Muscle of leg (tissue), 3 donors: ENCODE measurements at regions not wholly inside any gene's neighbourhood (a gene's known extent, or its start where the extent isn't known, plus 50 kb on each side); places are given as distances from the start of the nearest gene placed in this dataset.
A peak's percentile ranks its signal among the peaks of the same experiment; 100 is the strongest.
"Not testable (repeated sequence)": the region's sequence is repeated elsewhere in the genome, so short reads cannot be mapped to it uniquely, and the experiment has no call there.

Experiments
- DNase-seq: peaks from one replicate; pipeline ENCODE4 v3.0.0; 2013
- H3K27ac ChIP-seq: one replicate; pipeline ENCODE4 v1.5.1; 2013; ENCODE audit warnings: mild to moderate bottlenecking, low read length, control low read depth
- H3K27me3 ChIP-seq: one replicate; pipeline ENCODE4 v1.6.1; 2013; ENCODE audit warnings: low read length; ENCODE audit not compliant: control insufficient read depth, insufficient read depth
- H3K36me3 ChIP-seq: one replicate; pipeline ENCODE4 v1.6.1; 2013; ENCODE audit warnings: low read length; ENCODE audit not compliant: control insufficient read depth, insufficient read depth
- H3K4me1 ChIP-seq: one replicate; pipeline ENCODE4 v1.6.1; 2013; ENCODE audit warnings: low read length; ENCODE audit not compliant: control insufficient read depth, insufficient read depth
- H3K4me3 ChIP-seq: one replicate; pipeline ENCODE4 v1.5.1; 2013; ENCODE audit warnings: low read length, control low read depth
- H3K9me3 ChIP-seq: replicated peaks from 2 replicates; pipeline ENCODE4 v1.6.1; 2013; ENCODE audit warnings: low read depth, low read length; ENCODE audit not compliant: control insufficient read depth
- WGBS: methylation state at CpG from one replicate; pipeline ENCODE4 v1.1.5; 2013; ENCODE audit warnings: missing lambda C conversion rate; ENCODE audit not compliant: insufficient coverage; 5-methylcytosine and 5-hydroxymethylcytosine counted together

GRCh38 chr3:140765246-140765645, 87.4 kb downstream of the TRIM42 start:
- Histone ChIP-seq H3K36me3 (no peaks in the 10 kb centered on the region), H3K4me1 (peaks cover 14% of the 10 kb centered on the region), H3K27me3 (no peaks in the 10 kb centered on the region), H3K4me3 (no peak overlapping the region), H3K9me3 (no peaks in the 10 kb centered on the region), H3K27ac (no peak overlapping the region)
- DNase-seq, result no peak
- WGBS, result 80% methylated on average over 1 of the region's 2 CpGs

- DNase-seq, result no peak
- no CpG with 5 or more reads among the region's 3 CpGs for WGBS
These were observed 88.6 kb downstream of the TRIM42 start for GRCh38 chr3:140766465-140766864.

GRCh38 chr3:140767566-140767965, 89.7 kb downstream of the TRIM42 start:
- H3K4me3 ChIP-seq, result no peak overlapping the region
- no CpG with 5 or more reads among the region's 1 CpG for WGBS
- no peaks in the 10 kb centered on the region for H3K9me3 ChIP-seq
- H3K4me1 ChIP-seq, result peaks cover 4% of the 10 kb centered on the region
- DNase-seq, result peak; percentile 81
- peak overlapping the region; percentile 64 for H3K27ac ChIP-seq
- H3K27me3 ChIP-seq, result no peaks in the 10 kb centered on the region
- H3K36me3 ChIP-seq, result no peaks in the 10 kb centered on the region

More at GRCh38 chr3:140766465-140766864, 88.6 kb downstream of the TRIM42 start:
- Histone ChIP-seq H3K27ac (no peak overlapping the region), H3K4me3 (no peak overlapping the region), H3K36me3 (no peaks in the 10 kb centered on the region), H3K27me3 (no peaks in the 10 kb centered on the region), H3K4me1 (peaks cover 4% of the 10 kb centered on the region), H3K9me3 (no peaks in the 10 kb centered on the region)

GRCh38 chr3:140768941-140769340, 91.1 kb downstream of the TRIM42 start:
- H3K36me3 ChIP-seq, result no peaks in the 10 kb centered on the region
- no CpG with 5 or more reads among the region's 2 CpGs for WGBS
- no peaks in the 10 kb centered on the region for H3K27me3 ChIP-seq
- H3K4me3 ChIP-seq, result no peak overlapping the region
- H3K9me3 ChIP-seq, result no peaks in the 10 kb centered on the region
- no peak overlapping the region for H3K27ac ChIP-seq
- peaks cover 4% of the 10 kb centered on the region for H3K4me1 ChIP-seq
- DNase-seq, result peak; percentile 74

GRCh38 chr3:140769951-140770350, 92.1 kb downstream of the TRIM42 start:
- no peak overlapping the region for H3K4me3 ChIP-seq

GRCh38 chr3:140770977-140771667, 93.3 kb downstream of the TRIM42 start:
- WGBS, result 41% methylated on average over 3 of the region's 3 CpGs
- H3K36me3 ChIP-seq, result no peaks in the 10 kb centered on the region
- DNase-seq, result peak; percentile 65
- H3K4me1 ChIP-seq, result peaks cover 4% of the 10 kb centered on the region
- H3K4me3 ChIP-seq, result no peak overlapping the region
- no peaks in the 10 kb centered on the region for H3K27me3 ChIP-seq
- no peak overlapping the region for H3K27ac ChIP-seq
- H3K9me3 ChIP-seq, result peaks cover 2% of the 10 kb centered on the region

More at GRCh38 chr3:140769951-140770350, 92.1 kb downstream of the TRIM42 start:
- Histone ChIP-seq H3K27ac (no peak overlapping the region), H3K9me3 (no peaks in the 10 kb centered on the region), H3K27me3 (no peaks in the 10 kb centered on the region), H3K36me3 (no peaks in the 10 kb centered on the region), H3K4me1 (peaks cover 4% of the 10 kb centered on the region)
- no CpG with 5 or more reads among the region's 6 CpGs for WGBS
- no peak for DNase-seq

- WGBS, result no CpG with 5 or more reads among the region's 4 CpGs
- H3K36me3 ChIP-seq, result no peaks in the 10 kb centered on the region
- no peaks in the 10 kb centered on the region for H3K4me1 ChIP-seq
- DNase-seq, result no peak
- H3K9me3 ChIP-seq, result peaks cover 2% of the 10 kb centered on the region
- no peak overlapping the region for H3K4me3 ChIP-seq
- no peaks in the 10 kb centered on the region for H3K27me3 ChIP-seq
- no peak overlapping the region for H3K27ac ChIP-seq
These were observed 99.9 kb downstream of the TRIM42 start for GRCh38 chr3:140777631-140778233.

GRCh38 chr3:140791368-140791767, 113.5 kb downstream of the TRIM42 start:
- H3K27me3 ChIP-seq, result no peaks in the 10 kb centered on the region
- H3K4me1 ChIP-seq, result no peaks in the 10 kb centered on the region
- H3K4me3 ChIP-seq, result no peak overlapping the region
- WGBS, result no CpG with 5 or more reads among the region's 3 CpGs
- no peaks in the 10 kb centered on the region for H3K36me3 ChIP-seq
- H3K9me3 ChIP-seq, result peaks cover 4% of the 10 kb centered on the region
- H3K27ac ChIP-seq, result no peak overlapping the region
- no peak for DNase-seq

- WGBS, result 50% methylated on average over 2 of the region's 3 CpGs
These were observed 116.6 kb downstream of the TRIM42 start for GRCh38 chr3:140794507-140794906.

GRCh38 chr3:140802898-140803297, 125.0 kb downstream of the TRIM42 start:
- H3K27me3 ChIP-seq, H3K9me3 ChIP-seq, H3K4me1 ChIP-seq, H3K4me3 ChIP-seq, H3K27ac ChIP-seq, DNase-seq, H3K36me3 ChIP-seq: not testable (repeated sequence)
- WGBS, result no CpG with 5 or more reads among the region's 1 CpG

More at GRCh38 chr3:140794507-140794906, 116.6 kb downstream of the TRIM42 start:
- no peak overlapping the region for H3K4me3 ChIP-seq
- no peaks in the 10 kb centered on the region for H3K27me3 ChIP-seq
- no peaks in the 10 kb centered on the region for H3K36me3 ChIP-seq
- peaks cover 6% of the 10 kb centered on the region for H3K9me3 ChIP-seq
- DNase-seq, result no peak
- H3K27ac ChIP-seq, result no peak overlapping the region
- H3K4me1 ChIP-seq, result no peaks in the 10 kb centered on the region
